Stimulated activated CD4-positive, alpha-beta T cell treated with anti-CD3 and anti-CD28 coated beads, TNF-alpha, amount 100 ng/mL, for 1 hour (primary cell): ENCODE measurements at regions not wholly inside any gene's neighbourhood (a gene's known extent, or its start where the extent isn't known, plus 50 kb on each side); places are given as distances from the start of the nearest gene placed in this dataset.

Source experiments
- DNase-seq, 3 donors: peaks; one replicate each; pipeline ENCODE4 v3.0.0-alpha.2; 2020; ENCODE audit warnings: low read depth in 3 of 3, low spot score in 1 of 3

- DNase-seq, result no peak
These were observed 160.6 kb upstream of the COL21A1 start for GRCh38 chr6:56407883-56408410.

DNA sequence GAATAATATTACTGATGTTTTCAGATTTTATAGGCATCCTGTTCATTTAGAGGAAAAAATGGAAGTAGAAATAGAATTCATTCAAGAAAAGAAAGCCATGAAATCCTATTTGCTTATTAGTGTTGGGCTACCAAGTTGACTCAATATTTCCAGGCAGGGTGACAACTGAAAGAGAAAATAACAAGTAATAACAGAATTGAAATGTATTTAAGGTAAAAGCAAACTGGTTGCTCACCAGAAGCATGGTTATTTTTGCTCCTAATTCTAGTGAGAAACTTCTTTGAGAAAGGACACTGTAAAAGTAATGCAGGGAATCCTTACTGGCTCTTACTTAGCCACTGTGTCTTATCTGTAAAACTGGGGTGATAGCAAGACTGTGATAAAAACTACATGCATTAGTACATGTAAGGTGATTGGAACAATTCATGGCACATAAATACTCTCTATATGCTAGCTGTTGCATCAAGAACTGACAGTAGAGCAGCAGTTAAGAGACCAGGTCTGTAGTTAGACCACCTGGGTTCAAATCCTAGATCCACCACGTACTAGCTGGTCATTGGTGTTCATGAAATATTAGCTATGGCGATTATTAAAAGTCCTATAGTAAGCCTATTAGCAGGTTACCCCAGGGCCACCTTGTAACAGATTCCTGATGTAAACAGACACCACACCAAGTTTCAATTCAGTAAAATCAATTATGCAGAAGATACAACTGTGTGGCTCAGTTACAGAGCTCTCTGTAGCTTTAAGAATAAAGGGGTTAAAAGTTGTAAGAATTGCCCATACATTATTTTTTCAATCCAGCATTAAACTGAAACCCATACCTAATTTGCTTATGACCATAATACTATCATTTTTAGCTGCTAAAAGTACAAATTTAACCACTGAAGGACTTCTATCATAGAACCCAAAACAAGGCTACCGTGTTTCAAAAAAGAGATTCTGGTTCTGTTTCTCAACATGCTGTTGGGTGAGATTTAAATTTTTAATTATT lies 159.2 kb upstream of the COL21A1 start:
- no peak for DNase-seq

- no peak for DNase-seq
These were observed 157.2 kb upstream of the COL21A1 start for GRCh38 chr6:56404599-56404998.

DNA sequence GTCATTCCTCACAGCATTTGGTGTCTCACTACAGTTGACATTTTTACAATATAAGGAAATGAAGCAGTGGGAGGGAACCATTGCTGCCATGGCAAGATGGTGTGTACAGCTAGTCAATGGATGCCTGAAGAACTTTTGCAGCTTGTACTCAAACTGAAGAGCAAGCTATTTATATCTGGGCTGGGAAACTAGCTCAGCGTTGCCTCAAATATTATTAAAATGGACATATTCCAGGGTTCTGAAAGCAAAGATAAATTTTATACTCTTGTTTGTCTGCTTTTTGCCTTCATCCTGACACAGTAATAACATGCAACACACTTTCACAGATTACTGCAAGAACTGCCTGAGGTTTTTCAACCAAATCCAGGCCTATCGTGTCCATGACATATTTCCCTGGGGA lies 156.4 kb upstream of the COL21A1 start:
- no peak for DNase-seq

DNA sequence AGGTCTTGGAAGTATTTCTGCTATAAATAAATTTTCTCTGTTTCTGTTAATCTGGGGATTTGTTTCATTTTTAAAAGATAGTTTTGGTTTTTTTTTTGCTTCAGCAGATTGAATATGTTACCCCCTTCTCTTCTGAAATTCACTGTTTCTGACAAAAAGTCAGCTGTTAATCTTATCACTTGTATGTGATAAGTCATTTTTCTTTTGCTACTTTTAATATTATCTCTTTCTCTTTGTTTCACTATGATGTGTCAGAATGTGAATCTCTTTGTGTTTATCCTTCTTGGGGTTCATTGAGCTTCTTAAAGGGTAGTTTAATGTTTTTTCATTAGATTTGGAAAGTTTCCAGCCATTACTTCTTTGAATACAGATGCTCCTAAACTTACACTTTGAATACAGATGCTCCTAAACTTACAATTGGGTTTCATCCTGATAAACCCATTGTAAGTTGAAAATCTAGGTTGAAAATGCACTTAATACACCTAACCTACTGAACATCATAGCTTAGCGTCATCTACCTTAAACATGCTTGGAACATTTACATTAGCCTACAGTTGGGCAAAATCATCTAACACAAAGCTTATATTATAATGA lies 154.2 kb upstream of the COL21A1 start:
- no peak for DNase-seq

DNA sequence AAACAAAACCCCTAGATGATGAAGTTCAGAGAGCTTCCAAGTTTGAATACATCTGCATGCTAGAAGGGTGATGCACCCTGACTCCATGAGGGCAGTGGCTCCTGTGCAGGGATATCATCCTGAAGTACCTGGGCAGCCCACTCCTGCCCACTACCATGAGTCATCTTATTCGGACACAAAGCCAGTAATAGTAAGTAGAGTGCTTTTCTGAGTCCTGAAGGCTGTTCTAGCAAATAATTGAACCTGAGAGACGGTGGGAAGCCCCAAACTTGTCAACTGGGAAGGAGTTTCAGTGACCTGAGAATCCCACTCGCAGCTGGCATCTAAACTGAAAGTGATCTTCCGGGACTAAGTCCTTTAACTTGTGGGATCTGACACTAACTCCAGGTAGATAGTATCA lies 152.9 kb upstream of the COL21A1 start:
- DNase-seq, result no peak

GRCh38 chr6:56399672-56400263 lies 152.4 kb upstream of the COL21A1 start:
- DNase-seq, result no peak

- no peak for DNase-seq
These were observed 151.9 kb upstream of the COL21A1 start for GRCh38 chr6:56399250-56399671.

GRCh38 chr6:56396435-56396834 lies 149.1 kb upstream of the COL21A1 start:
- DNase-seq, result no peak

DNA sequence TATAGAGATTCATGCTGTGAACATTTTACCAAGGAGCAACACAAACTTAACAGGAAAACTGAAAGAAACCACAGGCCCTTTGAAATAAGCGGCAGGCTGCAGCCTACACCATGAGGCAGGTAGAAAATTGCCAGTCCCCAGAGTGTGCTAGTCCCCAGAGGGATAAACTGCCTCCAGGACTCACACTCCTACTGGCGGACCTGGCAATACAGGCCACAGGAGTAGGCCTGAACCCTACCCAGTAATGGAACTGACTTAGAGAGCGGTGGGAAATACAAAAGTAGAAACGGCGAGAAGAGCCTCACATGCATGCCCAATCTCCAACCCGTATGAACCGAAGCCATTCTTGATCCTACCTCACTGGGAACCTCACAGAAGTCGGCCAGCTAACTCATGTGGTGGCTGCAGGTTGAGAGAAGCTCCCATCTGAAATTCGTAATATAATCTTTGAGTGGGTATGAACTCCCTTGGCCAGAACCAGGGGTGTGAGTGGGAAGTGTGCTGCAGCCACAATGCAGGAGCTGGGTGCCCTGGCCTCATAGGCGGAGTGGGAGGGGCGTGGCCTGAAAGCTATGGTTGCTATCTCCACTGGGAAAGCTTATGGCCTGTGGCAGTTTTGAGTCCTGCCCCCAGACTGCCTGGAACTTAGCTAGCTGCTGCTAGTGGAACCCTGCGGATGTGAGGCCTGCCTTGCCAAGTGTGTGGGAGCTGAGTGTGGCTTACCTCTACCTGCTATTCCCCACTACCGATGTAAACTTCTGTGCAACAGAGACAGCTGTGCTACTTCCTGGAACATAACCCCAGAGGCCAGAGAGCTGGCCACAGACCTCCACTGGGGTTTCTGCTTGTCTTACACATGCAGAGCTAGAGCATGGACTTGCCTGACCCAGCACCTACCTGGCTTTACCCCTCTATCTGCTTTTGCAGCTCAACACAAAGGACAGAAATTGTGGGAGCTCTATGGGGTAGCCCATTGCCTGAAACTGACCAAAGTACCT lies 146.5 kb upstream of the COL21A1 start:
- DNase-seq, result no peak

DNA sequence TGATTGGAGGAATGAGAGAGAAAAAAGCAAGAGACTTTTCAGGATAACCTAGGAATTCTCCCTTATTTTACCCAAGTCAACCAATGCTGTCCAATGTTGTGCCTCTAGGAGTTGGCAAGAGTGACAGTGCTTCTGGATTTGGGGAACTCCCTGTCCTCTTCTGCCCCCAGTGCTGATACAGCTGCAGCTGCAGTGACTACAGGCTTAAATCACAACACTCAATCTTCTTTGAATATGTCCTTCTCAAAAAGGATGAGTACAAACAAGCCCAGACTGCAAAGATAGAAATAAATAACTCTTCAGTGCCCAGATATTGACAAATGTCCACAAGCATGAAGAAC lies 141.0 kb upstream of the COL21A1 start:
- no peak for DNase-seq

GRCh38 chr6:56387621-56388414 lies 140.4 kb upstream of the COL21A1 start:
- DNase-seq, result no peak

DNA sequence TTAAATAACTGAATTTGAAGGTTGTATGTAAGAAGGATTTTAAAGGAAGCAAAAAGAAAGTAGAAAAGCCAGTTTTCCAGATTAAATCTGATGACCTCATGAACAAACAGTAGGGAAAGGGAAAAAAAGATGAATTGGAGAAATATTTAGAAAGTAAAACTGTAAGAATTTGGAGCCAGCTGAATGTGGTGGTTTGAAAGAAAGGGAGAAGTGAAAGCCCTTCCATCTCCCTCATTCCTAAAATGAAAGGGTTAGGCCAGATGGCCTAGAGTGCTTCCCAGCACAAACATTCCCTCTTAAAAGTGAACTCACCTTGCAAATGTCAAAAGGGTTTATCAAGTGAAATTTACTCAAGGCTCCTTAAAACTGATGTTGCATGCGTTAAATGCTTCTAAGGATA lies 139.3 kb upstream of the COL21A1 start:
- no peak for DNase-seq

DNA sequence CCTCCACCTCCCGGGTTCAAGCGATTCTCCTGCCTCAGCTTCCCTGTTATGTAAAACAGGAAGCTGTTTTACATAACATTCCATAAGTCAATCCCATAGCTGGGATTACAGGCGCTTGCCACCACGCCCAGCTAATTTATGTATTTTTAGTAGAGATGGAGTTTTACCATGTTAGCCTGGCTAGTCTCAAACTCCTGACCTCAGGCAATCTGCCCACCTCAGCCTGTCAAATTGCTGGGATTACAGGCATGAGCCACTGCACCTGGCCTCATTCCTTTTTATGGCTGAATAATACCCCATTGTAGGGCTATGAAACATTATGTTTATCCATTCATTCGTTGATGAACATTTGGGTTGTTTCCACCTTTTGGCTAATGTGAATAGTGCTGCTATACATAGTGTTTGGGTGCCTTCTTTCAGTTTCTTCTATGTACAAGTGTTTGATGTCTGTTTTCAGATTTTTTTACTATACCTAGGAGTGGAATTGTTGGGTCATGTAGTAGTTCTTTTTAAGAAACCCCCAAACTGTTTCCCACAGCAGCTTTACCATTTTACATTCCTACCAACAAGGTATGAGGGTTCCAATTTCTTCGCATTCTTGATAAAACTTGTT lies 138.7 kb upstream of the COL21A1 start:
- DNase-seq, result no peak

GRCh38 chr6:56383160-56383559 lies 135.8 kb upstream of the COL21A1 start:
- no peak for DNase-seq

DNA sequence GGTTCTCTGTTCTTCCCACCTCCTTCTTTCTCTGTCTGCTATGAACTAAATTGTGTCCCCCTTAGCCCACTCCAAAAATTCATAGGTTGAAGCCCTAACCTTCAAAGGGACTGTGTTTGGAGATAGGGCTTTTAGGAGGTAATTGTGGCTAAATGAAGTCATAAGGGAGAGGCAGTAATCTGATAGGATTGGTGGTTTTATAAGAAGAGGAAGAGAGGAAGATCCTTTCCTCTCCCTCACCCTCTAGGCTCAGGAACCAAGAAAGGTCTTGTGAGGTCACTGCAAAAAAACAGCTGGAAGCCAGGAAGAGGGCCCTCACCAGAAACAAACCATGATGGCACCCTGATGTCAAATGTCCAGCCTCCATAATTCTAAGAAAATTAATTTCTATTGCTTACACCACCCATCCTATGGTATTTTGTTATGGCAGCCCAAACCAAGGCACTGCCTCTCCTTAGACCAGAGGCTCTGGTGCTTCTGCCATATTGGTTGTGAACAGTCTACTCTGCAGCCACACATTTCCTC lies 135.1 kb upstream of the COL21A1 start:
- DNase-seq, result no peak

- DNase-seq, result no peak
These were observed 134.4 kb upstream of the COL21A1 start for GRCh38 chr6:56381801-56382251.

GRCh38 chr6:56380476-56380875 lies 133.1 kb upstream of the COL21A1 start:
- no peak for DNase-seq

DNA sequence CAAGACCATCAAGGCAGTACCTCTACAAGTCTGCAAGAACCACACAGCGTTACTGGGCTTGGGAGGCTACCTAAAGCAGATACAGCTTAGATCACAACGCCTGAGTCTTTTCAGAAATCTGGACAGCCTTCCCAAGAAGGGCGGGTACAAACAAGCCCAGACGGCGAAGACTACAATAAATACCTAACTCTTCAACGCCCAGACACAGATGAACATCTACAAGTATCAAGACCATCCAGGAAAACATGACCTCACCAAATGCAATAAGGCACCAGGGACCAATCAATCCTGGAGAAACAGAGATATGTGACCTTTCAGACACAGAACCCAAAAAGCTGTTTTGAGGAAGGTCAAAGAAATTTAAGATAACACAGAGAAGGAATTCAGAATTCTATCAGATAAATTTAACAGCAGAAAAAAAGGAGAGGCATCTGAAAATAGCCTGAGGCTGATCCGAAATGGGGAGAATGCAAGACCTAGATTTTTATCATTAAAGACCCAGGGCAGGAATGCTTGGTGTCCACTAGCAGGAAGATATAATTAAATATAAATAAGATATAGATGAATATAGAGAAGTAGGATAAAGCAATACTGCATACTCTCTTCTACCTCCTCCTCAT lies 131.7 kb upstream of the COL21A1 start:
- no peak for DNase-seq
